H9 (cell line): ENCODE measurements at regions not wholly inside any gene's neighbourhood (a gene's known extent, or its start where the extent isn't known, plus 50 kb on each side); places are given as distances from the start of the nearest gene placed in this dataset.

ENCODE experiments used
- DNase-seq: peaks from one replicate; pipeline ENCODE4 v3.0.0-alpha.2; 2017
- H2AFZ ChIP-seq: one replicate; pipeline ENCODE4 v1.6.1; 2013; ENCODE audit warnings: mild to moderate bottlenecking, low read length, control low read depth, moderate library complexity
- H2AK5ac ChIP-seq: 2 replicates; pipeline ENCODE4 v1.6.1; 2013; ENCODE audit warnings: low read length, control low read depth, mixed read lengths; ENCODE audit not compliant: insufficient read length
- H2BK120ac ChIP-seq: one replicate; pipeline ENCODE4 v1.6.1; 2013; ENCODE audit warnings: low read depth, mild to moderate bottlenecking, low read length, control low read depth, inconsistent platforms; ENCODE audit not compliant: poor library complexity, severe bottlenecking
- H2BK12ac ChIP-seq: 2 replicates; pipeline ENCODE4 v1.6.1; 2013; ENCODE audit warnings: low read length, control low read depth, mixed read lengths, low read depth; ENCODE audit not compliant: insufficient read length
- H2BK15ac ChIP-seq: 2 replicates; pipeline ENCODE4 v1.6.1; 2013; ENCODE audit warnings: low read depth, low read length, control low read depth
- H2BK20ac ChIP-seq: one replicate; pipeline ENCODE4 v1.6.1; 2013; ENCODE audit warnings: low read depth, mild to moderate bottlenecking, low read length, control low read depth, inconsistent platforms; ENCODE audit not compliant: poor library complexity, severe bottlenecking
- H2BK5ac ChIP-seq: 2 replicates; pipeline ENCODE4 v1.6.1; 2013; ENCODE audit warnings: low read length, control low read depth, mixed read lengths; ENCODE audit not compliant: insufficient read length
- H3K14ac ChIP-seq: 2 replicates; pipeline ENCODE4 v1.6.1; 2013; ENCODE audit warnings: low read length, control low read depth; ENCODE audit not compliant: insufficient read depth
- H3K18ac ChIP-seq: 2 replicates; pipeline ENCODE4 v1.6.1; 2013; ENCODE audit warnings: low read depth, mild to moderate bottlenecking, mixed read lengths, low read length, control low read depth; ENCODE audit not compliant: insufficient read length
- H3K23ac ChIP-seq: 2 replicates; pipeline ENCODE4 v1.6.1; 2013; ENCODE audit warnings: low read length, control low read depth, mixed read lengths, low read depth; ENCODE audit not compliant: insufficient read length
- H3K23me2 ChIP-seq: 2 replicates; pipeline ENCODE4 v1.6.1; 2013; ENCODE audit warnings: low read depth, mild to moderate bottlenecking, mixed read lengths, low read length, control low read depth; ENCODE audit not compliant: insufficient read length, poor library complexity, severe bottlenecking
- H3K27ac ChIP-seq: 2 replicates; pipeline ENCODE4 v1.5.1; 2013; ENCODE audit warnings: low read length, control low read depth, mixed read lengths, low read depth; ENCODE audit not compliant: insufficient read length
- H3K27me3 ChIP-seq: 2 replicates; pipeline ENCODE4 v1.6.1; 2013; ENCODE audit warnings: low read length, control low read depth, inconsistent platforms; ENCODE audit not compliant: insufficient read depth
- H3K4ac ChIP-seq: 2 replicates; pipeline ENCODE4 v1.6.1; 2013; ENCODE audit warnings: low read depth, mild to moderate bottlenecking, control low read depth, inconsistent platforms, low read length, moderate library complexity
- H3K4me1 ChIP-seq: 2 replicates; pipeline ENCODE4 v1.6.1; 2013; ENCODE audit warnings: low read length, control low read depth, inconsistent platforms; ENCODE audit not compliant: insufficient read depth
- H3K4me2 ChIP-seq: 2 replicates; pipeline ENCODE4 v1.6.1; 2013; ENCODE audit warnings: low read length, control low read depth, mixed read lengths; ENCODE audit not compliant: insufficient read length, insufficient read depth
- H3K56ac ChIP-seq: 2 replicates; pipeline ENCODE4 v1.6.1; 2013; ENCODE audit warnings: low read depth, mild to moderate bottlenecking, mixed read lengths, low read length, control low read depth; ENCODE audit not compliant: insufficient read length
- H3K79me1 ChIP-seq: 2 replicates; pipeline ENCODE4 v1.6.1; 2013; ENCODE audit warnings: low read depth, mild to moderate bottlenecking, moderate library complexity, low read length, control low read depth, inconsistent platforms; ENCODE audit not compliant: insufficient read depth, poor library complexity, severe bottlenecking
- H3K79me2 ChIP-seq: 2 replicates; pipeline ENCODE4 v1.6.1; 2013; ENCODE audit warnings: low read length, control low read depth, inconsistent platforms; ENCODE audit not compliant: insufficient read depth
- H3K9ac ChIP-seq: 2 replicates; pipeline ENCODE4 v1.6.1; 2013; ENCODE audit warnings: low read length, control low read depth, mixed read lengths; ENCODE audit not compliant: insufficient read length; ENCODE audit errors: extremely low read depth
- H3K9me3 ChIP-seq: one replicate; pipeline ENCODE4 v1.6.1; 2013; ENCODE audit warnings: low read depth, low read length, inconsistent platforms; ENCODE audit not compliant: control insufficient read depth
- H3T11ph ChIP-seq: one replicate; pipeline ENCODE4 v1.6.1; 2013; ENCODE audit warnings: mild to moderate bottlenecking, low read length, control low read depth, inconsistent platforms
- H4K20me1 ChIP-seq: one replicate; pipeline ENCODE4 v1.6.1; 2013; ENCODE audit not compliant: control insufficient read depth, insufficient read length, insufficient read depth
- H4K5ac ChIP-seq: 2 replicates; pipeline ENCODE4 v1.6.1; 2013; ENCODE audit warnings: low read depth, mild to moderate bottlenecking, mixed read lengths, low read length, control low read depth; ENCODE audit not compliant: insufficient read length
- H4K8ac ChIP-seq: replicated peaks from 2 replicates; pipeline ENCODE4 v1.6.1; 2013; ENCODE audit warnings: low read length, control low read depth, mixed read lengths, low read depth; ENCODE audit not compliant: insufficient read length
- H4K91ac ChIP-seq: 2 replicates; pipeline ENCODE4 v1.6.1; 2013; ENCODE audit warnings: low read depth, mild to moderate bottlenecking, moderate library complexity, mixed read lengths, low read length, control low read depth; ENCODE audit not compliant: insufficient read length
- H3K27ac Mint-ChIP-seq, 3 experiments: 2 replicates in 2 of 3; 3 replicates in 1 of 3; pipeline ENCODE4 v1.8.0; 2020 to 2021; ENCODE audit warnings: mixed read lengths in 3 of 3, mild to moderate bottlenecking in 1 of 3, moderate library complexity in 1 of 3
- H3K27me3 Mint-ChIP-seq: 2 replicates; pipeline ENCODE4 v1.8.0; 2021; ENCODE audit warnings: low read depth, mild to moderate bottlenecking, moderate library complexity, mixed read lengths
- H3K36me3 Mint-ChIP-seq, 3 experiments: 2 replicates in 2 of 3; 3 replicates in 1 of 3; pipeline ENCODE4 v1.8.0; 2020 to 2021; ENCODE audit warnings: low read depth in 3 of 3, mixed read lengths in 3 of 3; ENCODE audit not compliant: insufficient read depth in 1 of 3
- H3K4me1 Mint-ChIP-seq, 2 experiments: 2 replicates each; pipeline ENCODE4 v1.8.0; 2020; ENCODE audit warnings: mixed read lengths in 2 of 2
- H3K4me3 Mint-ChIP-seq, 2 experiments: 2 replicates in 1 of 2; 3 replicates in 1 of 2; pipeline ENCODE4 v1.8.0; 2020 to 2021; ENCODE audit warnings: mild to moderate bottlenecking in 2 of 2, mixed read lengths in 2 of 2, moderate library complexity in 1 of 2
- H3K9me3 Mint-ChIP-seq, 2 experiments: 2 replicates in 1 of 2; 3 replicates in 1 of 2; pipeline ENCODE4 v1.8.0; 2020; ENCODE audit warnings: mild to moderate bottlenecking in 2 of 2, mixed read lengths in 2 of 2, moderate library complexity in 1 of 2
- CTCF ChIP-seq: fragments of 200-600 bp; sonication (generic); conservative IDR thresholded peaks from 3 replicates; pipeline ENCODE4 v1.8.0; 2021; ENCODE audit warnings: antibody characterized with exemption, mild to moderate bottlenecking
- WGBS: extraction: QIAGEN DNeasy Blood & Tissue Kit; methylation state at CpG from one replicate; pipeline ENCODE4 v1.1.7; 2013; ENCODE audit warnings: missing lambda C conversion rate, low lambda C conversion rate, mixed read lengths; ENCODE audit not compliant: insufficient read length; ENCODE audit errors: extremely low coverage; 5-methylcytosine and 5-hydroxymethylcytosine counted together

- Histone ChIP-seq H2BK12ac (no peak overlapping the region), H3K79me2 (no peaks in the 10 kb centered on the region), H2BK20ac (no peak overlapping the region), H3T11ph (no peak overlapping the region), H3K9ac (no peak overlapping the region), H3K56ac (no peak overlapping the region), H3K23ac (no peak overlapping the region), H3K4ac (no peak overlapping the region), H3K27ac (no peak overlapping the region), H3K18ac (no peak overlapping the region), H4K91ac (no peak overlapping the region), H3K4me2 (no peak overlapping the region), H2AFZ (no peak overlapping the region), H3K4me1 (peaks cover 2% of the 10 kb centered on the region; the same call in 1 of the 2 replicates), H4K5ac (no peak overlapping the region), H2AK5ac (no peak overlapping the region), H3K79me1 (no peaks in the 10 kb centered on the region), H3K23me2 (no peaks in the 10 kb centered on the region), H2BK5ac (no peak overlapping the region), H4K20me1 (no peaks in the 10 kb centered on the region), H3K14ac (no peak overlapping the region), H3K27me3 (no peaks in the 10 kb centered on the region), H2BK120ac (no peak overlapping the region), H4K8ac (no peak overlapping the region), H3K9me3 (no peaks in the 10 kb centered on the region), H2BK15ac (no peak overlapping the region)
- Mint-ChIP-seq H3K4me3 (no peak overlapping the region), H3K4me1 (peaks cover 18 to 21% of the 10 kb centered on the region in 2 experiments), H3K27ac (no peak overlapping the region), H3K27me3 (no peaks in the 10 kb centered on the region; the same call in none of the 2 replicates), H3K9me3 (no peaks in the 10 kb centered on the region), H3K36me3 (peaks cover 0 to 2% (median 0%) of the 10 kb centered on the region in 3 experiments; a peak in 1 of 7 replicates)
- no CpG with 5 or more reads among the region's 4 CpGs for WGBS
- no peak for TF ChIP-seq CTCF
- no peak for DNase-seq
Measured at GRCh38 chr7:132653366-132653930, 77.2 kb upstream of the PLXNA4 start.
